Cerebellar nuclear complex (tissue), 1 donor: ENCODE measurements at regions not wholly inside any gene's neighbourhood (a gene's known extent, or its start where the extent isn't known, plus 50 kb on each side); places are given as distances from the start of the nearest gene placed in this dataset.

Source experiments
- DNase-seq, 2 experiments: peaks; one replicate each; lab custom pipeline; 2025; lab: John Stamatoyannopoulos, UW

GRCh38 chr3:127349501-127350171 is 61.8 kb upstream of the PRR20G start:
- DNase-seq: no peak

- no peak for DNase-seq
Observed at GRCh38 chr3:127342735-127343134, 54.9 kb upstream of the PRR20G start.

GRCh38 chr3:127339928-127340861 is 52.3 kb upstream of the PRR20G start:
- DNase-seq: no peak

- no peak for DNase-seq
Observed at GRCh38 chr3:127339016-127339415, 51.2 kb upstream of the PRR20G start.

GRCh38 chr3:127337911-127338531 is 50.2 kb upstream of the PRR20G start:
- DNase-seq: no peak
